ENCODE measurements at regions not wholly inside any gene's neighbourhood (a gene's known extent, or its start where the extent isn't known, plus 50 kb on each side); places are given as distances from the start of the nearest gene placed in this dataset.

GRCh38 chr9:107759009-107759822 is 269.6 kb upstream of the KLF4 start:
- no peak for DNase-seq (ENCODE audit: low spot score)

GRCh38 chr9:107756091-107756490 is 266.5 kb upstream of the KLF4 start:
- no peak for DNase-seq (ENCODE audit: low spot score)

GRCh38 chr9:107755246-107755645 is 265.7 kb upstream of the KLF4 start:
- peak; percentile 40 for DNase-seq (ENCODE audit: low spot score)

GRCh38 chr9:107751567-107752210 is 262.1 kb upstream of the KLF4 start:
- peak; percentile 56 for DNase-seq (ENCODE audit: low spot score)

- peak; percentile 92 for DNase-seq (ENCODE audit: low spot score)
Measured at GRCh38 chr9:107750741-107751566, 261.4 kb upstream of the KLF4 start.

- DNase-seq (ENCODE audit: low spot score) = peak; percentile 91
Measured at GRCh38 chr9:107749787-107750444, 260.3 kb upstream of the KLF4 start.

- DNase-seq (ENCODE audit: low spot score) = no peak
Measured at GRCh38 chr9:107744873-107745272, 255.3 kb upstream of the KLF4 start.

GRCh38 chr9:107742531-107743309 is 253.2 kb upstream of the KLF4 start:
- DNase-seq (ENCODE audit: low spot score) = no peak

GRCh38 chr9:107740088-107740980 is 250.8 kb upstream of the KLF4 start:
- DNase-seq (ENCODE audit: low spot score) = peak; percentile 46

- peak; percentile 51 for DNase-seq (ENCODE audit: low spot score)
Measured at GRCh38 chr9:107739601-107740082, 250.1 kb upstream of the KLF4 start.

GRCh38 chr9:107738789-107739188 is 249.2 kb upstream of the KLF4 start:
- peak; percentile 53 for DNase-seq (ENCODE audit: low spot score)

GRCh38 chr9:107737987-107738743 is 248.6 kb upstream of the KLF4 start:
- peak; percentile 91 for DNase-seq (ENCODE audit: low spot score)

GRCh38 chr9:107737610-107737986 is 248.0 kb upstream of the KLF4 start:
- DNase-seq (ENCODE audit: low spot score) = no peak

GRCh38 chr9:107735821-107736220 is 246.3 kb upstream of the KLF4 start:
- DNase-seq (ENCODE audit: low spot score) = no peak

GRCh38 chr9:107734256-107735013 is 244.9 kb upstream of the KLF4 start:
- DNase-seq (ENCODE audit: low spot score) = peak; percentile 84

GRCh38 chr9:107733523-107733894 is 243.9 kb upstream of the KLF4 start:
- DNase-seq (ENCODE audit: low spot score) = peak; percentile 56

GRCh38 chr9:107732781-107733522 is 243.4 kb upstream of the KLF4 start:
- DNase-seq (ENCODE audit: low spot score) = peak; percentile 57
